NCI-H446 treated with DMSO at 0.1 percent for 48 hours (cell line): ENCODE measurements at regions not wholly inside any gene's neighbourhood (a gene's known extent, or its start where the extent isn't known, plus 50 kb on each side); places are given as distances from the start of the nearest gene placed in this dataset.

Source experiments
- DNase-seq: peaks from one replicate; lab custom pipeline; 2025; lab: John Stamatoyannopoulos, UW

- peak; percentile 48 for DNase-seq
Measured at GRCh38 chr4:125440814-125441213, 126.1 kb downstream of the FAT4 start.

DNA sequence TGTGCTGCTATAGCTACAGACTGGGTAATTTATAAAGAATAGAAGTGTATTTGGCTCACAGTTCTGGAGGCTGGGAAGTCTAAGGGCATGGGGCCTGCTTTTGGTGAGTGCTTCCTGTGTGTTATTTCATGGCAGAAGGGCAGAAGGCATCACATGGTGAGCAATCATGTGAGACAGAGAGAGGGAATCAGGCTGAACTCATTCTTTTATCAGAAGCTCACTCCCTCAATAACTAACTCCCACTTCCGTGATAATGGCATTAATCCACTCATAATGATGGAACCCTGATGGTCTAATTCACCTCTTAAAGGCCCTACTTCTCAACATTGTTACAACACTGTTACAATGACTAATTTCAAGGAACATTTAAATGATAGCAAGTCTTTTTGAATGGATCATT, 129.4 kb downstream of the FAT4 start:
- DNase-seq = no peak

- DNase-seq = no peak
Measured at GRCh38 chr4:125445525-125445924, 130.8 kb downstream of the FAT4 start.

GRCh38 chr4:125447551-125448290, 133.0 kb downstream of the FAT4 start:
- no peak for DNase-seq

DNA sequence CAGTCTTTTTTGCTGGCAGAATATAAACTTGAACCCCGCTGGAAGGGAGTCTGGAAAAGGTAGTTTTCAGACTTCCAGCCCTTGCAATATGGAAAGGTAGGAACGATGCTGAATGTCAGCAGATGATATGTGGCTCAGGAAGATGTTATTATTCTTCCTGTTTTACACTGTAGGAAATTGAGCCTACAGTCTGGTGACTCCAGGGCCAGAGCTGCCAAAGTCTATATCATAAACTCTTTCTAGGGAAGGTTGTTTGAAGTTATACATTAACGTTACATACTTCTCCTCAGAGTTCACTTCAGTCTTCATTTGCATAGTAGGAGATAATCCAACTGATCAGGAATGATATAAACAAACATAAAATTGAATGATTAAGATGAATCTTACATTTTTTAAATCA, 141.3 kb downstream of the FAT4 start:
- DNase-seq = no peak

DNA sequence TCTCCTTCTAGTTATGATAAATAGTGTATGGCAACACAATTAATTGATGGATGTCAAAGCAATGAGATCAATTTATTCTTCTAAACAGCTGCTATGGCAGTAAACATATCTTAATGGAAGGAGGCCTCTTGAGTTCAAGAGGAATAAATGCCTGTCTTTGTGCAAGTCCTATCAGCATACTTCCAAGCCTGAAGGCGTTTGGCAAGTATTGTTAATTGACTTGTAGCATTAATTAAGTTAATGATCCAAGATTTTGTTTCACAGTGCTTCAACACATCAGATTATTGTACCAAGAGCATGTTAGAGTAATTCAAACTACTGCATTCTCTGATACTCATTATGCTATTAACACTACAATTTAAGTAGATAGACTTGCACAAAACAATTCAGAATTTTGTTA, 144.8 kb downstream of the FAT4 start:
- DNase-seq = no peak

DNA sequence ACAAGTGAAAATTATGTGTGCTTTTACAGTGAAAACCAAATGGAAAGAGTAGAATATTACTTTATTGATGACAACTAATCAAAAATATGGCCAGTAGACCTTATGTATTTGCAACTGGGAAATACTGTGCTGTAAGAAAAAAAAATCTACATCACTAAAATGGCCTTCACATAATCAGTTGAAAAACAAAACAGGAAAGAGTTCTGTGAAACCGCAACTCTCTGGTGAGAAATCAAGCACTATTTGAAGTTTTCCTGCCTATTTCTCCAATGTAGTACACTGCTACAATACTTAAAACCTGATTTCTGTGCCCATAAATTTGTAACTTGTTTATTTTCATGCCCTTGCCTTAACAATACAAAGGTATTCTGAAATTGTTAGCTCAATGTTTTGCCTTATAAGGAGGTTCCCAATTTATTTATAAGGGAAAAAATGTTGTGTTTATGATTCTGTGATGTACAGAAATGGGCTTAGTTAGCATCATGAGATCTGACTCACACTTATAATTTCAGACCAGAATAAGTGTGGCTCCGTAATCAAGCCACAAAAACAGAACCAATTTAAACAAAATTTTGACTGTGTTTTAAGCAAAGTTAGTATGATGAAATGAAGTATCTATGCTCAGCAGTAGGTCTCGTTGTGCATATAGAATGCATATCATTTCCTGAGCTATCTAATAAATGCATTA, 147.1 kb downstream of the FAT4 start:
- DNase-seq = no peak

GRCh38 chr4:125464146-125464545, 149.4 kb downstream of the FAT4 start:
- DNase-seq = peak; percentile 8

DNA sequence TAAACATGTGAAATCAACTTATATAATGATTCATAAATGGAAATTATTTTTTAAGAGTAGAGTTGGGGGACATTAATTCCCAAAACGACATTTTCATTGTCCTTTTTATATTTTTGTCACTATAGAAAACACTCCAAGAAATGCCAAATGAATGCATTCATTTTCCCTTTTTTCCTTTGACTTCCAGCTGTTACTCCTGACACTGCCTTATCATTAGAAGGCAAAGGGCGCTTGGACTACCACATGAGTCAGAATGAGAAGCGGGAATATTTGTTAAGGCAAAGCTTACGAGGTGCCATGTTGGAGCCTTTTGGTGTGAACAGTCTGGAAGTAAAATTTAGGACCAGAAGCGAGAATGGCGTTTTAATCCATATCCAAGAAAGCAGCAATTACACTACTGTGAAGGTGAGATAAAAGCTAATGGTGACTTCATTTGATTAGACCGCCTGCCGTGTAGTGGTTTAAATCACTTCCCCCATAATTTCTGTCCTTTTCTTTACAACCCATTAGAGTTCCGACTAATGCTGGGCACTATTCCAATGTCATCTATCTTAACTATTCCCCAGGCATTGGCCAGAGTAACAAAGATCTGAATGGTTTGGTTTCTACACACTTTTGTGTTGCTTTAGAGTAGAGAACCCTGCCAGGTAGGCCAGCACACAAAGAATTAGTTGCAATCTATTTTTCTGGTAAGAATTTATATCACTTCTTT, 166.7 kb downstream of the FAT4 start:
- peak; percentile 35 for DNase-seq

- DNase-seq = no peak
Measured at GRCh38 chr4:125482822-125483221, 168.1 kb downstream of the FAT4 start.

DNA sequence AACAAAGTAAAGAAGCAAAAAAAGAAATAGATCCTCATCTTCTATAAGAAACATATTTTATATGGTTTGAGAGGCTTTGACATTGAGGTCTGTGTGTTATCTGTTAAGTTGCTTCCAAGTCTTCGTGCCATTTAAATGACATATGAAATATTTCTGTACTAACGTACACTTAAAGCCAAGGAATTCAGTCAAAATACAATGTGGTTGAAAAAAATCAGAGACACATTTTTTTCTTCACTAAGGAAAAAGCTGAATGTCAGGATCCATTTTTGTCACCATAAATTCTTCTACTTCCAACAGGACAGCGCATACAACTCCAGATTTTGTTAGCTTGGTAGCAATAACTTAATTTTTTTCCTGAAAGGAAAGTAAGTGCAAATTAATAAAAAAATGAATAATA, 168.5 kb downstream of the FAT4 start:
- no peak for DNase-seq

DNA sequence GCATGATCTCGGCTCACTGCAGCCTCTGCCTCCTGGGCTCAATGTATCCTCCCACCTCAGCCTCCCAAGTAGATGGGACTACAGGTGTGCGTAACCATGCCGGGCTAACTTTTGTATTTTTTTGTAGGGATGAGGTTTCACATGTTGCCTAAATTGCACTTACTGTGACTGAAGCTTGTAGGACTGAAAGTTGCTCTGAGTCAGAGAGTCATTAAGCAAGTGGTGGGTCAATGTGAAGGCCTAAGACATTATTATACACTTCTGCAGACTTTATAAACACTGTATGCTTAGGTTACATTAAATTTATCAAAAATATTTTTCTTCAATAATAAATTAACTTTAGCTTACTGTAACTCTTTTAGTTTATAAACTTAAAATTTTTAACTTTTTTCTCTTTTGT, 170.2 kb downstream of the FAT4 start:
- DNase-seq = no peak

- DNase-seq = peak; percentile 74
Measured at GRCh38 chr4:125486351-125486750, 171.6 kb downstream of the FAT4 start.

DNA sequence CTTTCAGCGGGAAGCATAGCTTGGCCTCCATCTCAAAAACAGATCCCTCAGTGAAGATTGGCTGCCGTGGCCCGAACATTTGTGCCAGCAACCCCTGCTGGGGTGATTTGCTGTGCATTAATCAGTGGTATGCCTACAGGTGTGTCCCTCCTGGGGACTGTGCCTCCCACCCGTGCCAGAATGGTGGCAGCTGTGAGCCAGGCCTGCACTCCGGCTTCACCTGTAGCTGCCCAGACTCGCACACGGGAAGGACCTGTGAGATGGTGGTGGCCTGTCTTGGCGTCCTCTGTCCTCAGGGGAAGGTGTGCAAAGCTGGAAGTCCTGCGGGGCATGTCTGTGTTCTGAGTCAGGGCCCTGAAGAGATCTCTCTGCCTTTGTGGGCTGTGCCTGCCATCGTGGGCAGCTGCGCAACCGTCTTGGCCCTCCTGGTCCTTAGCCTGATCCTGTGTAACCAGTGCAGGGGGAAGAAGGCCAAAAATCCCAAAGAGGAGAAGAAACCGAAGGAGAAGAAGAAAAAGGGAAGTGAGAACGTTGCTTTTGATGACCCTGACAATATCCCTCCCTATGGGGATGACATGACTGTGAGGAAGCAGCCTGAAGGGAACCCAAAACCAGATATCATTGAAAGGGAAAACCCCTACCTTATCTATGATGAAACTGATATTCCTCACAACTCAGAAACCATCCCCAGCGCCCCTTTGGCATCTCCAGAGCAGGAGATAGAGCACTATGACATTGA, 175.4 kb downstream of the FAT4 start:
- no peak for DNase-seq

- no peak for DNase-seq
Measured at GRCh38 chr4:125492957-125493356, 178.2 kb downstream of the FAT4 start.

- no peak for DNase-seq
Measured at GRCh38 chr4:125497861-125498260, 183.1 kb downstream of the FAT4 start.

GRCh38 chr4:125498981-125499380, 184.2 kb downstream of the FAT4 start:
- no peak for DNase-seq

- DNase-seq = no peak
Measured at GRCh38 chr4:125501090-125501489, 186.3 kb downstream of the FAT4 start.

GRCh38 chr4:125501568-125501967, 186.8 kb downstream of the FAT4 start:
- no peak for DNase-seq

GRCh38 chr4:125505621-125506020, 190.9 kb downstream of the FAT4 start:
- DNase-seq = no peak

DNA sequence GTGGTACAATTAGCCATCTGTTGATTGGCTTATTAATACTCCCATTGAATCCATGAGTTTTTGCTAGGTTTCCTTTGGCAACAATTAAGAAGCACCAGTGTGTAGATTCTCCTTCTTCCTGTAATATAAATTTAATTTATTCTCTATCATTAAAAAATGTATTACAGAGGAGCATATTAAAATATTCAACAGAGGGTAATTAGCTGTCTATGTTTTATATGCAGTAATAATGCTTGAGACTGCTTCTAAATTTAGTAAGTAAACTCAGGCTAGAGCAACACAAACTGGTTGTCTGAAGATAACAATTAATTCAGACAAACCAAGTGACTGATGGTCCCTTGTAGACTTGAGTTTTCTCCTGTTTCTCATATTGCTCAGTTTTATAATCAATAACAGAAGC, 192.4 kb downstream of the FAT4 start:
- no peak for DNase-seq

DNA sequence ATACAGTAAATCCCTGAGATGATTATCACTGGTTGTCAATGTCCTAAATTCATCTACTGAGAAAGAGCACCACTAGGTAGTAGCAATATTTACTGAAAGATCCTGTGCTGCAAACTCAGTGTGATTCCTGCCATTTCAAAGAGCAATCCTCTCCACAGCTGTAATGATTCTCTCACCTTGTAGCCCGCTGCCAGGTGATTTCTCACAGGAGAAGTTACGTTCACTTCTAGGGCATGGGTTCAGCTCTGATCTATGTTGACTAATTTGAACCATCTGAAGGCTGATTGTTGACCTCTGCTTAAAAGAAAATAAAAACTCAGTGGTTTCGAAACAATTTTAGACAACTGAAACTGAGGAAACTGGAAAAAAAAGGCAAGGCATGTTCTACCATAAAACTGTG, 197.0 kb downstream of the FAT4 start:
- DNase-seq = no peak
